ENCODE measurements at regions not wholly inside any gene's neighbourhood (a gene's known extent, or its start where the extent isn't known, plus 50 kb on each side); places are given as distances from the start of the nearest gene placed in this dataset.

GRCh38 chr1:94707321-94708298 lies 112.5 kb upstream of the SLC44A3 start:
- DNase-seq (ENCODE audit: low read depth), result no peak

- DNase-seq (ENCODE audit: low read depth), result peak; percentile 73
Observed at GRCh38 chr1:94702442-94702815, 117.7 kb upstream of the SLC44A3 start.

- DNase-seq (ENCODE audit: low read depth), result no peak
Observed at GRCh38 chr1:94701796-94702441, 118.2 kb upstream of the SLC44A3 start.

- DNase-seq (ENCODE audit: low read depth), result peak; percentile 95
Observed at GRCh38 chr1:94698759-94699502, 121.2 kb upstream of the SLC44A3 start.

- no peak for DNase-seq (ENCODE audit: low read depth)
Observed at GRCh38 chr1:94698356-94698755, 121.8 kb upstream of the SLC44A3 start.

- DNase-seq (ENCODE audit: low read depth), result no peak
Observed at GRCh38 chr1:94697839-94698238, 122.3 kb upstream of the SLC44A3 start.

- DNase-seq (ENCODE audit: low read depth), result no peak
Observed at GRCh38 chr1:94694226-94694915, 125.8 kb upstream of the SLC44A3 start.

- DNase-seq (ENCODE audit: low read depth), result no peak
Observed at GRCh38 chr1:94693435-94693834, 126.7 kb upstream of the SLC44A3 start.

- DNase-seq (ENCODE audit: low read depth), result no peak
Observed at GRCh38 chr1:94693029-94693428, 127.1 kb upstream of the SLC44A3 start.

GRCh38 chr1:94688646-94689045 lies 131.5 kb upstream of the SLC44A3 start:
- no peak for DNase-seq (ENCODE audit: low read depth)

- no peak for DNase-seq (ENCODE audit: low read depth)
Observed at GRCh38 chr1:94686882-94687281, 133.3 kb upstream of the SLC44A3 start.

- no peak for DNase-seq (ENCODE audit: low read depth)
Observed at GRCh38 chr1:94684690-94685250, 135.4 kb upstream of the SLC44A3 start.

GRCh38 chr1:94683886-94684285 lies 136.3 kb upstream of the SLC44A3 start:
- DNase-seq (ENCODE audit: low read depth), result no peak

GRCh38 chr1:94680039-94680377 lies 138.4 kb upstream of the F3 start:
- DNase-seq (ENCODE audit: low read depth), result no peak

- DNase-seq (ENCODE audit: low read depth), result no peak
Observed at GRCh38 chr1:94679332-94680038, 137.9 kb upstream of the F3 start.

- DNase-seq (ENCODE audit: low read depth), result no peak
Observed at GRCh38 chr1:94678202-94678848, 136.8 kb upstream of the F3 start.

- DNase-seq (ENCODE audit: low read depth), result no peak
Observed at GRCh38 chr1:94677714-94678113, 136.2 kb upstream of the F3 start.

GRCh38 chr1:94677087-94677486 lies 135.5 kb upstream of the F3 start:
- DNase-seq (ENCODE audit: low read depth), result no peak

- DNase-seq (ENCODE audit: low read depth), result no peak
Observed at GRCh38 chr1:94676686-94677085, 135.1 kb upstream of the F3 start.

GRCh38 chr1:94675373-94675772 lies 133.8 kb upstream of the F3 start:
- DNase-seq (ENCODE audit: low read depth), result no peak

- DNase-seq (ENCODE audit: low read depth), result no peak
Observed at GRCh38 chr1:94674876-94675275, 133.3 kb upstream of the F3 start.
